HUES64 (cell line): ENCODE measurements at regions not wholly inside any gene's neighbourhood (a gene's known extent, or its start where the extent isn't known, plus 50 kb on each side); places are given as distances from the start of the nearest gene placed in this dataset.

Source experiments
- H3K27ac ChIP-seq: 2 replicates; pipeline ENCODE4 v1.7.0; 2013; ENCODE audit warnings: low read depth, low read length, inconsistent platforms
- H3K27me3 ChIP-seq: 2 replicates; pipeline ENCODE4 v1.6.1; 2013; ENCODE audit warnings: mild to moderate bottlenecking, low read length; ENCODE audit not compliant: insufficient read depth
- H3K36me3 ChIP-seq: 2 replicates; pipeline ENCODE4 v1.6.1; 2013; ENCODE audit warnings: mild to moderate bottlenecking, low read length; ENCODE audit not compliant: insufficient read depth
- H3K4me1 ChIP-seq: 2 replicates; pipeline ENCODE4 v1.6.1; 2013; ENCODE audit warnings: mild to moderate bottlenecking, low read length, moderate library complexity; ENCODE audit not compliant: insufficient read depth
- H3K4me3 ChIP-seq: 2 replicates; pipeline ENCODE4 v1.5.1; 2013; ENCODE audit warnings: mild to moderate bottlenecking, low read length, moderate library complexity
- H3K9ac ChIP-seq: 2 replicates; pipeline ENCODE4 v1.6.1; 2013; ENCODE audit warnings: mild to moderate bottlenecking, low read depth, low read length
- H3K9me3 ChIP-seq: 2 replicates; pipeline ENCODE4 v1.6.1; 2013; ENCODE audit warnings: low read depth, low read length; ENCODE audit not compliant: insufficient read depth
- WGBS: fragments of 150-250, 120-280 bp; methylation state at CpG from one replicate; pipeline ENCODE4 v1.1.7; 2013; ENCODE audit warnings: missing lambda C conversion rate; 5-methylcytosine and 5-hydroxymethylcytosine counted together

DNA sequence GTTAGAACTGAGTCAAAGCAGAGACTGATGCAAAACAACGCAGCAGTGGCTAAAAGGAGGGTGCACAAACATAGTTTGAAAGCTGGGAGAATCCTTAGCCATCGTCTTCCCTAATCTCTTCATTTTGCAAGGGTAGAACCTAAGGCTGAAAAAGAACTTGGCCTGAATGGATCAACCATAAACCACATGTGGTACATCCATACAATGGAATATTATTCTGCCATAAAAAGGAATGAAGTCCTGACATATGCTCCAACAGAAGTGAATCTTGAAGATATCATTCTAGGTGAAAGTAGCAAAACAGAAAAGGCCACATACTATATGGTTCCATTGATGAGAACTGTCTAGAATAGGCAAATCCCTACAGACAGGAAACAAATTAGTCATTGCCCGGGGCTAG is 330.3 kb upstream of the NPVF start:
- Histone ChIP-seq H3K27ac (no peak overlapping the region), H3K4me3 (no peak overlapping the region), H3K9me3 (peaks cover 8% of the 10 kb centered on the region; the same call in 1 of the 2 replicates), H3K9ac (no peak overlapping the region), H3K4me1 (peaks cover 5% of the 10 kb centered on the region; the same call in 1 of the 2 replicates), H3K27me3 (no peaks in the 10 kb centered on the region), H3K36me3 (no peaks in the 10 kb centered on the region)
- 94% methylated on average over 3 of the region's 3 CpGs for WGBS

DNA sequence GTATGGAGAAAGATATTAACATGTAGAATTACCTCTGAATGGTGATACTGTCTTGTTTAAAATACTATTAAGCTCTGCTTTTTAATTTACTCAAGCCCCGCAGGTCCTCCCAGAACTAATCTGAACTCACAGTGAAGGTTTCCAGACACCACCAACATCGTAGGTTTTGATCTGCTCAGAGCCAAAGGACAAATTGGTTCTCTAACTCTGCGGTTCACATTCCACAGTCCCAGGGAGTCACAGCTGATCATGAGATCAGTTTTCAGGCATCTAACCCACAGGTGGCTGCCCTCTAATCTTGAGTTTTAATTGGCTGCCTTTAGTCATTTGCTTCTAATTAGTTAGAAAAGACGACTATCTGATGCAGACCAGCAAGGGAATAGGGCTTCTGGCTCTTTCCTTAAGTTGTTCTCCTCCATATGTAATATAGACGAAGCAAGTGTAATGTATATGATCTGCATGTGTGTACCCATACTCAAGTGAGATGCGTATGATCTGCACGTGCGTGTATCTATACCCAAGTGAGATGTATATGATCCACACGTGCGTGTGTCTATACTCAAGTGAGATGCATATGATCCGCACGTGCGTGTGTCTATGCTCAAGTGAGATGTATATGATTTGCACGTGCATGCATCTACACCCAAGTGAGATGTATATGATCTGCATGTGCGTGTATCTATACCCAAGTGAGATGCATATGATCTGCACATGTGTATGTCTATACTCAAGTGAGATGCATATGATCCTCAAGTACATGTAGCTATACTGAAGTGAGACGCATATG is 331.5 kb upstream of the NPVF start:
- Histone ChIP-seq H3K9ac (no peak overlapping the region), H3K27ac (no peak overlapping the region), H3K4me3 (no peak overlapping the region), H3K4me1 (no peaks in the 10 kb centered on the region), H3K9me3 (peaks cover 8% of the 10 kb centered on the region; the same call in 1 of the 2 replicates), H3K36me3 (no peaks in the 10 kb centered on the region), H3K27me3 (no peaks in the 10 kb centered on the region)
- WGBS, result 94% methylated on average over 15 of the region's 16 CpGs

DNA sequence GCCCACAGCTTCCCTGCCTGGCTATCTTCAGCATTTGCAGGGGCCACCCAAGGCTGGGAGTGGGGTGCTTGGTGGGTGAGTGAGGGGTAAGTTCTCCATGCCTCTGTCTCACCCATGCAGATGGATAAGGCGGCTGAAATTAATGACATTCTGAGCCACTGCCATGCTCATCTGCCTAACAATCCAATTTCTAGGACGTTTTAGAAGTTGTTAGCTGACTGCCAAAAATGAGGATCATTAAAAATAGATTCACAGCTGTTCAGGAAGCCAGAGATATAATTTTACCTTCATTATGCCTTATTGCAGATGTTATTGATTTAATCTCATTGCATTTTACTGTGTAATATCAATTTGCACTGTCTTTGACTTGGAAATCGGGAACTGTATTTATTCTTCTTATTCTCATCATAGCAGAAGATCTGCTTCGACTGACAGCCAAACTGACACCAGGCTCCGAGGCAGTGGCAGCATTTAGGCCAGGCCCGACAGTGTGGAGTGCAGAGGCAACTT is 334.4 kb upstream of the NPVF start:
- no peak overlapping the region for H3K27ac ChIP-seq
- peaks cover 8% of the 10 kb centered on the region; the same call in 1 of the 2 replicates for H3K9me3 ChIP-seq
- H3K4me1 ChIP-seq, result no peaks in the 10 kb centered on the region
- 92% methylated on average over 6 of the region's 6 CpGs for WGBS
- H3K9ac ChIP-seq, result no peak overlapping the region
- no peaks in the 10 kb centered on the region for H3K27me3 ChIP-seq
- H3K4me3 ChIP-seq, result no peak overlapping the region
- no peaks in the 10 kb centered on the region for H3K36me3 ChIP-seq

DNA sequence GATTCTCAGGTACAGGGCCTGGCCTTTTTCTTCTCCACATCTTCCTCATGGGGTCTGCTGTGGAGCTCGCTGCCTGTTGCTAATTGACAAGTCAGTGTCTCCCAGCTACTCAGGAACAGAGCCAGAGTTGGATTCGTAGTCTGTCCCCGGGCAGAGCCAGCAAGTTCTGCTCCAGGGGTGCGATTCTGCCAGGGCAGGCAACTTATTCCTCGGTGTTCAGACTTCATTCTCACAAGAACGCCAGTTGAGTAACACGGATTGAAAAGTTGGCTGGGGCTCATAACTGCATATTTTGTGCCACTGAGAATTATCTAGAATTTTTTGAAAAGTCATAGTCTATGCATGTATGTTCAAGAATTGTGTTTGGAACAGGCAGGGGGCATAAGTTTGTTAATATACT is 336.7 kb upstream of the NPVF start:
- WGBS, result 94% methylated on average over 7 of the region's 7 CpGs
- Histone ChIP-seq H3K9ac (no peak overlapping the region), H3K4me1 (no peaks in the 10 kb centered on the region), H3K27ac (no peak overlapping the region), H3K4me3 (no peak overlapping the region), H3K36me3 (no peaks in the 10 kb centered on the region), H3K27me3 (no peaks in the 10 kb centered on the region), H3K9me3 (no peaks in the 10 kb centered on the region)

DNA sequence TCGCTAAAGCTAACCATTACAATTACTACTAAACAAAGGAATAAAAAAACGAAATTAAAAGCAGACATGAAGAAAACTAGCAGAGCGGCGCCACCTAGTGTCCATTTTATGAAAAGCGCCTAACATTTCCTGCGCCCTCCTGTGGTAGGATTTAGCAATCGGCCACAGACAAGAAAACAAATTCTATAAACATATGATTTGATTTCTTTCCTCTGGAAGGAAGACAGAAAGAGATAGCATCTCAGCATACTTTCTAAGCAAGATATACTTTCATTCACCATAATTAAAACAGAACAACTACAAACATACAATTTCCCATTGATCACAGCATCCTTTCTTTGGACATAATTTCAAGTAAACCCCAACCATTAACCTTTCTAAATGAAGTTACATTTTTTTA is 337.7 kb upstream of the NPVF start:
- Histone ChIP-seq H3K4me3 (no peak overlapping the region), H3K36me3 (no peaks in the 10 kb centered on the region), H3K27ac (no peak overlapping the region), H3K4me1 (no peaks in the 10 kb centered on the region), H3K9me3 (no peaks in the 10 kb centered on the region), H3K9ac (no peak overlapping the region), H3K27me3 (no peaks in the 10 kb centered on the region)
- WGBS, result 1% methylated on average over 7 of the region's 7 CpGs

DNA sequence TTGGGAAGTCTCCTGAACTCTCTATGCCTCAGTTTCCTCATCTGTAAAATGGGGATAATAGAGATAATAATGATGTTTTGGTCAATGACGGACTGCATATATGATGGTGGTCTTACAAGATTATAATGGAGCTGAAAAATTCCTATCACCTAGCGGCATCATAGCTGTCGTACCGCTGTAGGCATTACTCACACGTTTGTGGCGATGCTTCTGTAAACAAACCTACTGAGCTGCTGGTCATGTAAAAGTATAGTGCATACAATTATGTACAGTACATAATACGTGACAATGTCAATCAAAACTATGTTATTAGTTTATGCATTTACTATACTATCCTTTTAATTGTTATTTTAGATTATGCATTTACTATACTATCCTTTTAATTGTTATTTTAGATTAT is 339.1 kb upstream of the NPVF start:
- no peaks in the 10 kb centered on the region for H3K36me3 ChIP-seq
- no peaks in the 10 kb centered on the region for H3K27me3 ChIP-seq
- H3K27ac ChIP-seq, result no peak overlapping the region
- H3K4me3 ChIP-seq, result no peak overlapping the region
- H3K9me3 ChIP-seq, result no peaks in the 10 kb centered on the region
- no peaks in the 10 kb centered on the region for H3K4me1 ChIP-seq
- no peak overlapping the region for H3K9ac ChIP-seq
- WGBS, result 92% methylated on average over 6 of the region's 7 CpGs

DNA sequence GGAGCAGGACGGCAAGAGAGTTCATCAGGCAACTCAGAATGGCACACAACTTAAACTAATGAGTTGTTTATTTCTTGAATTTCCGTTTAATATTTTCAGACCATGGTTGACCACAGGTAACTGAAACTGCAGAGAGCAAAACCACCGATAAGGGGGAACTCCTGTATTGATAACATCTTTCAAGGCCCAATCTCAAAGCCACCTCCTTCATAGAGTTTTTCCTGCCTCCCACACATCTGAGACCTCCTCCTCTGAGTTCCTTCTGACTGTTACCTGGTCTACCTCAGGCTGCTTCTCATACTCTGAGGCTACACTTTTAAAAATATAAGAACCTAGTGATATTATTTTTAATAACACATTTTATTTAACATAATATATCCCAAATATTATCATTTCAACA is 341.5 kb upstream of the NPVF start:
- WGBS, result 98% methylated on average over 3 of the region's 3 CpGs
- 0 out of 2 replicates have a peak, but pooled peaks cover 3% of the 10 kb centered on the region for H3K27me3 ChIP-seq
- H3K36me3 ChIP-seq, result no peaks in the 10 kb centered on the region
- H3K9ac ChIP-seq, result no peak overlapping the region
- no peak overlapping the region for H3K4me3 ChIP-seq
- no peaks in the 10 kb centered on the region for H3K9me3 ChIP-seq
- H3K27ac ChIP-seq, result no peak overlapping the region
- H3K4me1 ChIP-seq, result no peaks in the 10 kb centered on the region

DNA sequence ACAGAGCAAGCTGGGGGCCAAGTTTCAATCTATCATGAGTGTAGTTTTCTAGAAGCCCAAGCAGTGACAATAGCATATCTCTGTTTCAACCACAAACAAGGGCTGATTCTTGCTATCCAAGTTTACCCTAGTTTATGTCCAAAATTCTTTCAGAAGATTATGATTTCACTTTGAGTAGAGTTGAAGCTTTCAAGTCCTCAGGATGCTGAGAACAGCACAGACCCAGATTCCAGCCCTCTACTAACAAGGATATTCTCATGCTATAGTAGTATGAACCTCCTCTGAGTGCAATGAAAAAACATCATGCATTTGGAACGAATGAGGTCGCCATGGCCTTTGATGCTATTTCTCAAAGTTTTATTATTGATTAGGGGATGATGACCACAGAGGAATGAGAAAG is 344.1 kb upstream of the NPVF start:
- H3K9me3 ChIP-seq, result no peaks in the 10 kb centered on the region
- no peak overlapping the region for H3K4me3 ChIP-seq
- 74% methylated on average over 2 of the region's 2 CpGs for WGBS
- 0 out of 2 replicates have a peak, but pooled peaks cover 3% of the 10 kb centered on the region for H3K27me3 ChIP-seq
- H3K9ac ChIP-seq, result no peak overlapping the region
- H3K36me3 ChIP-seq, result no peaks in the 10 kb centered on the region
- no peaks in the 10 kb centered on the region for H3K4me1 ChIP-seq
- no peak overlapping the region for H3K27ac ChIP-seq

DNA sequence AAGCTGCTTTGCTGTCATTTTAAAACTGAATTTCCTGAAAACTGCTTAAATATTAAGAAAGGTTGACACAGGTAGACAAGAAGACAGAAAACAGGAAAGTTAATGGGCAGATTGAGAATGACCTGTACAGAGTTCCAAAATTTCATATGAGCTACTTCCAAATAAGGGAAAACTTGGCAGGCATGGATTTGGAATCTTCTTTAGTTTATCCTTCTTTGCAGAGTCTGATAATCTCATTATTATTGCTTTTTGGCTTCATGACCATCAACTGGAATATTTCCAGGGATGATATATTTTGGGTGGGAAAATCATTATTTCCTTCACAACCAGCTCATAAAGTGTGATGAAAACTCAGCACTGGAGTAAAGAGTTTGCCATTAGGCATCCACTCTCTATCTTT is 346.5 kb upstream of the NPVF start:
- H3K27me3 ChIP-seq, result 0 out of 2 replicates have a peak, but pooled peaks cover 3% of the 10 kb centered on the region
- H3K4me3 ChIP-seq, result no peak overlapping the region
- H3K4me1 ChIP-seq, result no peaks in the 10 kb centered on the region
- no peak overlapping the region for H3K9ac ChIP-seq
- H3K36me3 ChIP-seq, result no peaks in the 10 kb centered on the region
- no peaks in the 10 kb centered on the region for H3K9me3 ChIP-seq
- H3K27ac ChIP-seq, result no peak overlapping the region

DNA sequence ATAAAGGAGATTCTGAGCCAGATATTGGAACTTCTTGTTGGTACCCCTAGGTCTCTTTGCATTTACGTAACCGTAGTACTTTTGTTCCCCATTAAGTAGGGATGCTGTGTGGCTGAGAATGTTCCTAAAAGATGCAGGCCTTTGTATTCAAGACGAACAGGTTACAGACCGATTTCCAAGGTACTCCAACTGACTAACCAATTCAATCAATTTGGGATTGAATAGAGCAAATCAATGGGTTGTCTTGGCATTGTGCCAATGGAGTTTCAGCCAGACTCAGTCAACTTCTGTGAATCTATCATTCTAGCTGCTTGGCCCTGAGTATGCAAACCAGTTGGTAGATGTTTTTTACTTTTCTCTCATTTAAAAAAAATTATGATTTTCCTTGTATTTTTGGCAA is 347.3 kb upstream of the NPVF start:
- 0 out of 2 replicates have a peak, but pooled peaks cover 3% of the 10 kb centered on the region for H3K27me3 ChIP-seq
- no peaks in the 10 kb centered on the region for H3K9me3 ChIP-seq
- H3K36me3 ChIP-seq, result no peaks in the 10 kb centered on the region
- H3K4me3 ChIP-seq, result no peak overlapping the region
- no peak overlapping the region for H3K9ac ChIP-seq
- H3K4me1 ChIP-seq, result no peaks in the 10 kb centered on the region
- H3K27ac ChIP-seq, result no peak overlapping the region
- 84% methylated on average over 4 of the region's 4 CpGs for WGBS

DNA sequence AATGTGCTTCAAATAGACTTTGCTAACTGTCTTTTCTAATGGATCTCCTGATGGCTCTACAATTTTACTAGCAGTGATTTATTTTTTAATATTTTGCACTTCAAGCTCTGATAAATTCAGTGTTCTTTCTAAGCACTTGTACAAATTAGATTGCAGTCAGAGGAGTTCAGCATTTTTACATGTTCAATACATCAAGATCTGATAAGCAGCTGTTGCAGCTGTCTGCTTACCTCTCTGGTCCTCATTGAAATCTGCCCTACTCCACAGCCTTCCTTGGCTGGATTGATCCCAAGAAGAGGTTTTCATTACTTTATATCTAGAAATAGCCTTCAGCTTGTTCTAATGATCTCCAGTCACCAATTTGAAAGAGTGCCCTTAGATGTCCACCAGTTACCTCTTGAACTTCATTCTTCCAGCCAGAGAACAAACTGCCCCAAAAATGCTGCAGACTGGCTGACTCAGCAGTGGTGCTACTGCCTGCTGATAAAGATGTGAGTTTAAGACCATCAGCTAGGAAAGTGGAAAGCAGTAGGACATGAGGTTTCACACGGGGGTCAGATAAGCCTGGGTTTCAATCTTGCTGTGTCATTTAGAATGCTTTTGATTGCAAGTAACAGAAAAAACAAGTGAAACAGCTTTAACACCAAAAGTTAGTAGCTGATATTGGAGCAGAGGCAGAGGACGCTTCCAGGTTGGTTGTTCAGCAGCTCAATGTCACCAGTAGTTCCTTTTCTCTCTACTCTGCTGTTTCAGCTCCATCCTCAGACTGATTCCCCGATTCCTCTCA is 350.9 kb upstream of the NPVF start:
- H3K9ac ChIP-seq, result no peak overlapping the region
- no peaks in the 10 kb centered on the region for H3K4me1 ChIP-seq
- no peaks in the 10 kb centered on the region for H3K27me3 ChIP-seq
- WGBS, result 71% methylated on average over 3 of the region's 3 CpGs
- no peak overlapping the region for H3K4me3 ChIP-seq
- H3K27ac ChIP-seq, result no peak overlapping the region
- H3K36me3 ChIP-seq, result no peaks in the 10 kb centered on the region
- H3K9me3 ChIP-seq, result no peaks in the 10 kb centered on the region
